ENCODE measurements at regions not wholly inside any gene's neighbourhood (a gene's known extent, or its start where the extent isn't known, plus 50 kb on each side); places are given as distances from the start of the nearest gene placed in this dataset.

GRCh38 chr3:40923143-40923542 lies 276.2 kb upstream of the CTNNB1 start:
- no peak for TF ChIP-seq TCF12 (IDR thresholded peaks at IDR 0.05; ENCODE audit: low read depth, low read length)
- no peak for TF ChIP-seq EP300 (IDR thresholded peaks at IDR 0.05; ENCODE audit: borderline replicate concordance in 1 of 2, low read depth in 2 of 2, low read length in 2 of 2)
- TF ChIP-seq CREB1 (IDR thresholded peaks at IDR 0.05), result no peak
- TF ChIP-seq TBP (IDR thresholded peaks at IDR 0.05; ENCODE audit: low read depth, low read length), result no peak
- TF ChIP-seq SP1 (IDR thresholded peaks at IDR 0.05; ENCODE audit: low read depth, low read length), result no peak
- TF ChIP-seq, protein P1, sequence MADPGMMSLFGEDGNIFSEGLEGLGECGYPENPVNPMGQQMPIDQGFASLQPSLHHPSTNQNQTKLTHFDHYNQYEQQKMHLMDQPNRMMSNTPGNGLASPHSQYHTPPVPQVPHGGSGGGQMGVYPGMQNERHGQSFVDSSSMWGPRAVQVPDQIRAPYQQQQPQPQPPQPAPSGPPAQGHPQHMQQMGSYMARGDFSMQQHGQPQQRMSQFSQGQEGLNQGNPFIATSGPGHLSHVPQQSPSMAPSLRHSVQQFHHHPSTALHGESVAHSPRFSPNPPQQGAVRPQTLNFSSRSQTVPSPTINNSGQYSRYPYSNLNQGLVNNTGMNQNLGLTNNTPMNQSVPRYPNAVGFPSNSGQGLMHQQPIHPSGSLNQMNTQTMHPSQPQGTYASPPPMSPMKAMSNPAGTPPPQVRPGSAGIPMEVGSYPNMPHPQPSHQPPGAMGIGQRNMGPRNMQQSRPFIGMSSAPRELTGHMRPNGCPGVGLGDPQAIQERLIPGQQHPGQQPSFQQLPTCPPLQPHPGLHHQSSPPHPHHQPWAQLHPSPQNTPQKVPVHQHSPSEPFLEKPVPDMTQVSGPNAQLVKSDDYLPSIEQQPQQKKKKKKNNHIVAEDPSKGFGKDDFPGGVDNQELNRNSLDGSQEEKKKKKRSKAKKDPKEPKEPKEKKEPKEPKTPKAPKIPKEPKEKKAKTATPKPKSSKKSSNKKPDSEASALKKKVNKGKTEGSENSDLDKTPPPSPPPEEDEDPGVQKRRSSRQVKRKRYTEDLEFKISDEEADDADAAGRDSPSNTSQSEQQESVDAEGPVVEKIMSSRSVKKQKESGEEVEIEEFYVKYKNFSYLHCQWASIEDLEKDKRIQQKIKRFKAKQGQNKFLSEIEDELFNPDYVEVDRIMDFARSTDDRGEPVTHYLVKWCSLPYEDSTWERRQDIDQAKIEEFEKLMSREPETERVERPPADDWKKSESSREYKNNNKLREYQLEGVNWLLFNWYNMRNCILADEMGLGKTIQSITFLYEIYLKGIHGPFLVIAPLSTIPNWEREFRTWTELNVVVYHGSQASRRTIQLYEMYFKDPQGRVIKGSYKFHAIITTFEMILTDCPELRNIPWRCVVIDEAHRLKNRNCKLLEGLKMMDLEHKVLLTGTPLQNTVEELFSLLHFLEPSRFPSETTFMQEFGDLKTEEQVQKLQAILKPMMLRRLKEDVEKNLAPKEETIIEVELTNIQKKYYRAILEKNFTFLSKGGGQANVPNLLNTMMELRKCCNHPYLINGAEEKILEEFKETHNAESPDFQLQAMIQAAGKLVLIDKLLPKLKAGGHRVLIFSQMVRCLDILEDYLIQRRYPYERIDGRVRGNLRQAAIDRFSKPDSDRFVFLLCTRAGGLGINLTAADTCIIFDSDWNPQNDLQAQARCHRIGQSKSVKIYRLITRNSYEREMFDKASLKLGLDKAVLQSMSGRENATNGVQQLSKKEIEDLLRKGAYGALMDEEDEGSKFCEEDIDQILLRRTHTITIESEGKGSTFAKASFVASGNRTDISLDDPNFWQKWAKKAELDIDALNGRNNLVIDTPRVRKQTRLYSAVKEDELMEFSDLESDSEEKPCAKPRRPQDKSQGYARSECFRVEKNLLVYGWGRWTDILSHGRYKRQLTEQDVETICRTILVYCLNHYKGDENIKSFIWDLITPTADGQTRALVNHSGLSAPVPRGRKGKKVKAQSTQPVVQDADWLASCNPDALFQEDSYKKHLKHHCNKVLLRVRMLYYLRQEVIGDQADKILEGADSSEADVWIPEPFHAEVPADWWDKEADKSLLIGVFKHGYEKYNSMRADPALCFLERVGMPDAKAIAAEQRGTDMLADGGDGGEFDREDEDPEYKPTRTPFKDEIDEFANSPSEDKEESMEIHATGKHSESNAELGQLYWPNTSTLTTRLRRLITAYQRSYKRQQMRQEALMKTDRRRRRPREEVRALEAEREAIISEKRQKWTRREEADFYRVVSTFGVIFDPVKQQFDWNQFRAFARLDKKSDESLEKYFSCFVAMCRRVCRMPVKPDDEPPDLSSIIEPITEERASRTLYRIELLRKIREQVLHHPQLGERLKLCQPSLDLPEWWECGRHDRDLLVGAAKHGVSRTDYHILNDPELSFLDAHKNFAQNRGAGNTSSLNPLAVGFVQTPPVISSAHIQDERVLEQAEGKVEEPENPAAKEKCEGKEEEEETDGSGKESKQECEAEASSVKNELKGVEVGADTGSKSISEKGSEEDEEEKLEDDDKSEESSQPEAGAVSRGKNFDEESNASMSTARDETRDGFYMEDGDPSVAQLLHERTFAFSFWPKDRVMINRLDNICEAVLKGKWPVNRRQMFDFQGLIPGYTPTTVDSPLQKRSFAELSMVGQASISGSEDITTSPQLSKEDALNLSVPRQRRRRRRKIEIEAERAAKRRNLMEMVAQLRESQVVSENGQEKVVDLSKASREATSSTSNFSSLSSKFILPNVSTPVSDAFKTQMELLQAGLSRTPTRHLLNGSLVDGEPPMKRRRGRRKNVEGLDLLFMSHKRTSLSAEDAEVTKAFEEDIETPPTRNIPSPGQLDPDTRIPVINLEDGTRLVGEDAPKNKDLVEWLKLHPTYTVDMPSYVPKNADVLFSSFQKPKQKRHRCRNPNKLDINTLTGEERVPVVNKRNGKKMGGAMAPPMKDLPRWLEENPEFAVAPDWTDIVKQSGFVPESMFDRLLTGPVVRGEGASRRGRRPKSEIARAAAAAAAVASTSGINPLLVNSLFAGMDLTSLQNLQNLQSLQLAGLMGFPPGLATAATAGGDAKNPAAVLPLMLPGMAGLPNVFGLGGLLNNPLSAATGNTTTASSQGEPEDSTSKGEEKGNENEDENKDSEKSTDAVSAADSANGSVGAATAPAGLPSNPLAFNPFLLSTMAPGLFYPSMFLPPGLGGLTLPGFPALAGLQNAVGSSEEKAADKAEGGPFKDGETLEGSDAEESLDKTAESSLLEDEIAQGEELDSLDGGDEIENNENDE (IDR thresholded peaks at IDR 0.05; ENCODE audit: insufficient replicate concordance, low read length), result no peak
- TF ChIP-seq, protein P2, sequence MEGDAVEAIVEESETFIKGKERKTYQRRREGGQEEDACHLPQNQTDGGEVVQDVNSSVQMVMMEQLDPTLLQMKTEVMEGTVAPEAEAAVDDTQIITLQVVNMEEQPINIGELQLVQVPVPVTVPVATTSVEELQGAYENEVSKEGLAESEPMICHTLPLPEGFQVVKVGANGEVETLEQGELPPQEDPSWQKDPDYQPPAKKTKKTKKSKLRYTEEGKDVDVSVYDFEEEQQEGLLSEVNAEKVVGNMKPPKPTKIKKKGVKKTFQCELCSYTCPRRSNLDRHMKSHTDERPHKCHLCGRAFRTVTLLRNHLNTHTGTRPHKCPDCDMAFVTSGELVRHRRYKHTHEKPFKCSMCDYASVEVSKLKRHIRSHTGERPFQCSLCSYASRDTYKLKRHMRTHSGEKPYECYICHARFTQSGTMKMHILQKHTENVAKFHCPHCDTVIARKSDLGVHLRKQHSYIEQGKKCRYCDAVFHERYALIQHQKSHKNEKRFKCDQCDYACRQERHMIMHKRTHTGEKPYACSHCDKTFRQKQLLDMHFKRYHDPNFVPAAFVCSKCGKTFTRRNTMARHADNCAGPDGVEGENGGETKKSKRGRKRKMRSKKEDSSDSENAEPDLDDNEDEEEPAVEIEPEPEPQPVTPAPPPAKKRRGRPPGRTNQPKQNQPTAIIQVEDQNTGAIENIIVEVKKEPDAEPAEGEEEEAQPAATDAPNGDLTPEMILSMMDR (IDR thresholded peaks at IDR 0.05; ENCODE audit: control extremely low read depth in 1 of 3, insufficient read depth in 1 of 3, low read depth in 1 of 3, low read length in 3 of 3), result no peak
- no peak for TF ChIP-seq POLR2A (IDR thresholded peaks at IDR 0.05; ENCODE audit: control extremely low read depth in 1 of 2, low read depth in 2 of 2, low read length in 2 of 2)
- no peak for TF ChIP-seq CHD2 (IDR thresholded peaks at IDR 0.05; ENCODE audit: low read length)
- no peak for TF ChIP-seq MAFK (IDR thresholded peaks at IDR 0.05; ENCODE audit: low read depth, low read length)
- TF ChIP-seq BCL11A (IDR thresholded peaks at IDR 0.05; ENCODE audit: low read depth in 2 of 2, low read length in 2 of 2), result no peak
- no peak for TF ChIP-seq GABPA (IDR thresholded peaks at IDR 0.05; ENCODE audit: borderline replicate concordance, insufficient read depth, low read length)
